M059J (cell line): ENCODE measurements at regions not wholly inside any gene's neighbourhood (a gene's known extent, or its start where the extent isn't known, plus 50 kb on each side); places are given as distances from the start of the nearest gene placed in this dataset.
A peak's percentile ranks its signal among the peaks of the same experiment; 100 is the strongest.

Experiments used
- DNase-seq: peaks from one replicate; pipeline ENCODE4 v3.0.0-alpha.2; 2012; ENCODE audit warnings: low read depth

- DNase-seq: no peak
These were observed 369.0 kb downstream of the EPHA4 start for GRCh38 chr2:221203125-221203524.

GRCh38 chr2:221203856-221204255 lies 368.2 kb downstream of the EPHA4 start:
- no peak for DNase-seq

- DNase-seq: peak; percentile 1
These were observed 367.4 kb downstream of the EPHA4 start for GRCh38 chr2:221204699-221205098.

- no peak for DNase-seq
These were observed 366.9 kb downstream of the EPHA4 start for GRCh38 chr2:221205103-221205673.

- DNase-seq: no peak
These were observed 361.4 kb downstream of the EPHA4 start for GRCh38 chr2:221210686-221211085.

- DNase-seq: no peak
These were observed 360.5 kb downstream of the EPHA4 start for GRCh38 chr2:221211653-221212052.

GRCh38 chr2:221212105-221212504 lies 360.0 kb downstream of the EPHA4 start:
- no peak for DNase-seq

- DNase-seq: no peak
These were observed 356.6 kb downstream of the EPHA4 start for GRCh38 chr2:221215487-221215886.

- no peak for DNase-seq
These were observed 355.5 kb downstream of the EPHA4 start for GRCh38 chr2:221216636-221217035.

GRCh38 chr2:221225752-221226151 lies 346.4 kb downstream of the EPHA4 start:
- no peak for DNase-seq

- no peak for DNase-seq
These were observed 343.8 kb downstream of the EPHA4 start for GRCh38 chr2:221228214-221228769.

- DNase-seq: no peak
These were observed 343.0 kb downstream of the EPHA4 start for GRCh38 chr2:221229099-221229498.

- no peak for DNase-seq
These were observed 340.6 kb downstream of the EPHA4 start for GRCh38 chr2:221231511-221231910.

GRCh38 chr2:221235941-221236340 lies 336.2 kb downstream of the EPHA4 start:
- DNase-seq: no peak

GRCh38 chr2:221241072-221241471 lies 331.0 kb downstream of the EPHA4 start:
- no peak for DNase-seq

GRCh38 chr2:221243771-221244170 lies 328.3 kb downstream of the EPHA4 start:
- no peak for DNase-seq

GRCh38 chr2:221245045-221245444 lies 327.1 kb downstream of the EPHA4 start:
- DNase-seq: no peak

GRCh38 chr2:221245772-221246171 lies 326.3 kb downstream of the EPHA4 start:
- no peak for DNase-seq

GRCh38 chr2:221254299-221254698 lies 317.8 kb downstream of the EPHA4 start:
- DNase-seq: peak; percentile 45

GRCh38 chr2:221255862-221256261 lies 316.2 kb downstream of the EPHA4 start:
- no peak for DNase-seq

- no peak for DNase-seq
These were observed 313.6 kb downstream of the EPHA4 start for GRCh38 chr2:221258464-221258863.

- no peak for DNase-seq
These were observed 309.5 kb downstream of the EPHA4 start for GRCh38 chr2:221262651-221263050.

GRCh38 chr2:221263573-221263972 lies 308.5 kb downstream of the EPHA4 start:
- no peak for DNase-seq

GRCh38 chr2:221264318-221264717 lies 307.8 kb downstream of the EPHA4 start:
- DNase-seq: no peak
